ENCODE measurements at regions not wholly inside any gene's neighbourhood (a gene's known extent, or its start where the extent isn't known, plus 50 kb on each side); places are given as distances from the start of the nearest gene placed in this dataset.

DNA sequence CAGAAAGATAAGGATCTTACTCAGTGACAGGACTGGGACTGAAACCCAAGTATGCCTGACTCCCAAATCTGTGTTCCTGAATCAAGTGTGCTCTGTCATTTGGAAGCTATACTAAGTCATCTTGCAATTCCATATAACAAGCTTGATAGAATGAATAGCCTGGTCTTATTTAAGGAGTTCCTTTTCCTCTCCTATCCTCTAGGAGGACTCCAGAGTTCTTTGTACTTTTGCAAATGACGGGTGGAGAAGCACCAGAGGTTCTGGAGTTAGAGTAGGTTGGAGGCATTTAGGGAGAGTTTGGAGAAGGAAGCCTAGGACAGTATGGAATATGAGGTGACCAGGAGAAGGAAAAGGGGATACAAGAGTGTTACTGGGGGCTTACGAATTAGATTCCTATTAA, 92.9 kb upstream of the RCN1 start:
- no peak for DNase-seq

DNA sequence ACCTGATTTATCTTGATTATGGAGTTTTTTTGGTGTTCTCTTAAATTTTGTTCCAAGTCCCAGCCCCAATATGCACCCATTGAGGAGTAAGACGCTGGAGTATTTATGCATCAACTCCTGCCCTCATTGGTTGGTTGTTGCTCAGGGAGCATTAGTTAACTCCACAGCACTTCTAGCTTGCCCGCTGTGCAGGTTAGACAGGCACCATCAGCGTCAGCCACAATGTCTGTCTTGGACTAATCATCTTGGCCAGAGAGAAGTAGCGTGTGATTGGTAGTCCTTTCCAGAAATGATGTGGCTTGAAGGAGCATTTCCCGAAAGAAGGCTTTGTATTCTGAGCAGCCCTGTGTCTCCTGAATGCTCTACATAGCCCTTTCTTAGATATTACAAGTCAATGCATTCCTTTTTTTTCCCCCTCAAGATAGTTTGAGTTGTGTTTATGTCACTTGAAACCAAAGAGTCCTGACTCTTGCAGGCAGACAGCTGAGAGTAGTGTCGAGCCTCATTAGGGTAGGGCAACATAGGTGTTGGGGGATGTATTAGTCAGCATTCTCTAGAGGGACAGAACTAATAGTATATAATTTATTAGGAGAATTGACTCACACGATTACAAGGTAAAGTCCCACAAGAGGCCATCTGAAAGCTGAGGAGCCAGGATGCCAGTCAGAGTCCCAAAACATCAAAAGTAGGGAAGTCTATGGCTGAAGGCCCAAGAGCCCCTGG, 94.6 kb upstream of the RCN1 start:
- no peak for DNase-seq

GRCh38 chr11:31995525-31996094, 95.3 kb upstream of the RCN1 start:
- DNase-seq, result no peak

GRCh38 chr11:31995032-31995431, 95.8 kb upstream of the RCN1 start:
- no peak for DNase-seq

DNA sequence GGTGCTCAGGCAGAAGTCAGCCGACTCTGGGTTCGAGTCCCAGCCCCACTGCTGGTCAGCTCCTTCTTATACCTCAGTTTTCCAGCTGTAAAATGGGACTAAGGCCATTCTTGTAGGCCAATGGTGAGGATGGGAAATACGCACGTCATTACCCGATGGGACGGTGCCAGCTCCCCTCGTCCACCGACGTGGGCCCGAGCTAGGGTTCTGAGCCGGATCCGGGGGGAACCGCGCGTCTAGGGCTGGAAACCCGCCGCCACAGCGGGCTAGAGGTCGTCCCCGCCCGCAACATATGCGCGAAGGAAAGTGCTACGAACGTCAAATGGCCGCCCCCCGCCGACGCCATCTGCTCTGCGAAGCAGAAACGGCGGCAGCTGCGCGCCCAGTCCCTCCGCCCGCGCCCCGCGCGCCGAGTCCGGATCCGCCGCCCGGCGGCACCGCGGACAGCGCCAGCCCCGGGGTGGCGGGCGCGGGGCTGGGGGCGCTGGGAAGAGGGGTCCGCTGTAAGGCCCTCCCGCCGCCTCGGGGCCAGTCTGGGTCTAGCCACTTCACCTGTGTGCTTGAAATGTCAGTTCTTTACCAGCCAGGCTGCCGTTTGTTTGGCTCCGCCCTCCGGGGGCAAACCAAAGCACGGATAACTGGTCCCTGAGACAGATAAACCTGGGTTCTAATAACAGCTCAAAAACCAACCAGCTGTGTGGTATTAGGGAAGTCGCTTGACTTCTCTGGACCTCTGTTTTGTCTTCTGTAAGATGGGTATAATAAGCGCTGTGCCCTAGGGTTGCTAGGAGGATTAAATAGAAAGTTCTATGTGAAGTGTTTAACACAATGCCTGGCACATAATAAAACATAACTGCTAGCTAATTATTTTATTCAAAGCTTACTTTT, 103.5 kb upstream of the RCN1 start:
- DNase-seq, result peak in 1 of 2 experiments; percentile 36

- no peak for DNase-seq
These were observed 104.5 kb upstream of the RCN1 start for GRCh38 chr11:31986201-31986889.

GRCh38 chr11:31981457-31981856, 109.4 kb upstream of the RCN1 start:
- no peak for DNase-seq

DNA sequence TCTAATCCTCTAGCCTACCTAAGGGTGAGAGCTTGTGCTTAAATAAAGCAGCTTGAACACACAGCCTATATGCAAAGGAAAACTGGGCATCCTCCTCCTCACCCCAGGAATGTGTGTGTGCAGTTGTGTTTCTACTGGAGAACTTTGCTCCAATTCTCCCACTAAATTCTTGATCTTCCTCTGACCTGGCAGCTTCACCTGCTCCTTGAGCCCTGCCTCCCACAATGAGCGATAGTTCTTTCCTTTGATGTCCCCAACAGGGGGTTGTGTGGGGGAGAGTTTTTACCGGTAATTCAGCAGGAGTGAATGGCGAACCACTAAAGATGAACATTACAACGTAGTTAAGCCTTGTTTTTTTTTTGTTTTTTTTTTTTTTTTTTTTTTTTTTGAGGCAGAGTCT, 113.5 kb upstream of the RCN1 start:
- no peak for DNase-seq

DNA sequence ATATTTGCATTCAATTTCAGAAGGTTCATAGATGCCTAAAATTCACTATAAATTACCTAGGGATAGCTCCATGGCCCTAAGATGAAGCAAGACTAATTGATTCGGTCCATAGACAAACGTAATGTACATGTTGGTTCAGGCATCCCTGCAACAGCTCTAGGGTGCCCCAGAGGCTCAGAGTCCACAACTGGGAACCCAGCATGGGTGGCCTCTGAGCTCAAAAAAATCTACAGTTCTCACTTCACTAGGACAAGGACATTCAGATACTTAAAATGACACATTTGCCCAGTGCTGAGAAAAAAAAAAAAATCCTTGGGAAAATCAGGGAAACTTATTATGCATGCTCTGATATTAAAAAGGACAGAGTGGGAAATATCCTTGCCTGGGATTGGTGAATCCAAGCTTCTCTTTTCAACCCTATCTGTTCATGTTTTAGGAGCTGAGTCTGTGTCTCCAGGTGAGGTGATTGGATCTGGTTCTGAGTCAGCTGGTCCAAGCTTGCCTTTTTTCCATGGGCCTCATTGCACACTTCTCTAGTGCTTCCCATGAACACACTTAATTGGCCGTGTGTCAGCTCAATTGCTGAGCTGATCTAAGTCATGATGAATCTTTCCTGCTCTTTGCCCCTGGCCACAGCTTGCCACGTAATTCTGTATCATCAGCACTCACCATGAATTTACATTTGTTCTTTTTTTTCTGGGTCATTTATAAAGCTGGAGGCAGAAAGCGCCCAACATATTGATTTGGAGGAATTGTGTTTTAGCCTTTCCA, 116.3 kb upstream of the RCN1 start:
- DNase-seq, result no peak

- DNase-seq, result no peak
These were observed 117.7 kb upstream of the RCN1 start for GRCh38 chr11:31973172-31973571.

DNA sequence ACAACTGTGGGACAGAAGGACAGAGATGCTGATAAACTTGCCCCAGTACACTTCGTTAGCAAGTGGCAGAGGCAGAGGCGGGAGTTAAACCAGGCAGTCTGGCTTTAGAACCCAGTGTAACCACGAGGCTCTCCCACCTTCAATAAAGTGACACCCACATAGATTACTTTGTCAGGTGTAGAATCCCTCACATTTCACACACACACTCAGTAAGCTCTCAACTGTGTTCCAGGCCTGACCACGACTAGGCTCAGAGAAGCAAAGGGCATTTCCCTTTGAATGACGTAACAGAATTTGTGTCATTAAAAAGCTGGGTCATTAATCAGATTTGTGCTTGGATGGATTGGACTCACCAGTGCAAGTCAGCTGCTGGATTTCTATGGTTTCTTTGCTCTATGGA, 118.3 kb upstream of the RCN1 start:
- no peak for DNase-seq

- no peak for DNase-seq
These were observed 121.5 kb upstream of the RCN1 start for GRCh38 chr11:31969359-31969702.

DNA sequence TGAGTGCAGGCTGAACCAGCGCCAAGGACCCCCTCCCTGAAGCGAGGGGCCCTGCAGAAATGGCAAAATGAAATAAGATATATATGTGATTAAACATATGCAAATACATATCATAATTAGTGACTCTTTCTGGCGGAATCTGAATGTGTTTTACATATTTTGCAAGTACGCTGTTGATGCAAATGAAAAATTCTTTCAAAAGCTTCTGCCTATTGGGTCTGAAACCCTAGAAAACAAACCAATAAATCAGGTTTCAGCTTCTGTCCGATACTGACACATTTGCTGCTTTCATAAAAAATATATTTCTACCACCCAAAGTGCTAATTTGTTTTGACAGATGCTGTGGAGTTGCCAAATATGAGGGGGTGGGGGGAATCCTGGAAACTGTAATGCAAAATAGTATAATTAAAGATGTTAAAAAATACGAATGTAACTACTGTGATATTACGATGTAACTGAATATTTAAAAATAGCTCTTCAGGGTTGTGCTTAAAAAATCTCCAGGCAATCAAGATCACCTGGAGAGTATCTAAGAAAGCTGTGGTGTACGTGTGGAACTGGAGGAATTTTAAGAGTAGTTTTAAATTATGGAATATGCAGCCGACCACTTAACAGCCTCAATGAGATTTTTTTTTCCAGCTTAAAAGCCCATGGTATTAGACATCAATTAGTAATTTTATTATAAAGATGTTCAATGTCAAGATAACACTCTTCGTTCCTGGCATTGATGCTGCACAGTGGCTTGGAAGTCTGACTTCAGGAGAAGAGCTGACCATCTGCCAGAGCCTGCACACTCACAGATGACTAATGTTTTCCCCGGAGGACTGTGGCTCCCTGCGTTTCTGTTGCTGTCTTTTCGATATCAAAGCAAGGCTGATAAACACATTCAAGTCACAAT, 122.2 kb upstream of the RCN1 start:
- peak; percentile 84 for DNase-seq

DNA sequence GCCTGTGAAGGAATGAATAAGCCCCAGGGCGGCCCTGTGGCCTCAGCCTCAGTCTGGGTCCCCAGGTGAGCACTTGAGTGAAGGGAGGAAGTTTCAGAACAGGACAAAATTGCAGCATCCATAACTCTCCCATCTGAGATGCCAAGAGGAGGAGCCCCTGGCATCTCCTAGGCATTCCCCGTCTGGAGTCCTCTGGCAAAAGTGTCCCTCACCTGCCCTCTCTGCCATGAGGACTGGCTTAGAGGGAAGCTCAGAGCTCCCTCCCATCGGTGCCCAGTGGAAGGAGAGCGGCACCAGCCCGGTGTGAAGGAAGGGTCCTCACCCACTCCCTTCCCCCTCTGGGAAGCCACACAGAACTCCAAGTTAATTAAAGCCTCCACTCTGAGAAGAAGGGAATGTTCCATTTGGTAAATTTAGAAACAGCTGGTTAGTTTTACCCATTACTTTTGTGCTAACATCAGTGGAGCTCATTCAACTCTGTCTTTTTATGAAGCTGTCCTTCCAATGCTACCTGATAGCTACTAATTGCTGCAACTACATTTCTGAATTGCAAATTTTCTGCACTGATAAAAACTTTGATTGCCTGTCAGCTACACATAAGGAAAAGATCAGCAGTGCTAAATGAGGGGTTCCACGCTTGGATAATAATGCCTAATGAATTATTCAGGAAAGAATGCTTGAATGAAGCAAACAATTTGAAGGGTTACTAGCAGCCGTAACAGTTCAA, 123.3 kb upstream of the RCN1 start:
- DNase-seq, result peak; percentile 59 to 68

- DNase-seq, result peak in 1 of 2 experiments; percentile 12
These were observed 124.0 kb upstream of the RCN1 start for GRCh38 chr11:31966846-31967245.

- no peak for DNase-seq
These were observed 126.7 kb upstream of the RCN1 start for GRCh38 chr11:31964181-31964580.

DNA sequence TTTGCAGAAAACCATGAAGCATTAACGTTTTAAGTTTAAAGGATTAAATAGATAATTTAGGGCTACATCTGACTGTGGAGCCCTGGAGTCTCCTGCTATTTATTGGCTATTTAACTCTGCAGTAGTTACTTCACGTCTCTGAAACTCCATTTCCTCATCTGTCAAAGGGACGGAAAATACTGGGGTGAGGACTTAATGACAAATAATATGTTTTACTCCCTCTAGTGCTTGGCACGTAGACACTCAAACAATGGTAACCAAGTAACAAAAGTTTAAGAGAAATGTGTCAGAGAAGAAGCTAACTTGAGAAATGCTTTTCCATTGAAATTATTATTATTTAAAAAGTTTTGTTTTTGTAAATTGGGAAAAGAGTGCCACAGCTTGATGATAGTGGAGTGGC, 130.7 kb upstream of the RCN1 start:
- no peak for DNase-seq

DNA sequence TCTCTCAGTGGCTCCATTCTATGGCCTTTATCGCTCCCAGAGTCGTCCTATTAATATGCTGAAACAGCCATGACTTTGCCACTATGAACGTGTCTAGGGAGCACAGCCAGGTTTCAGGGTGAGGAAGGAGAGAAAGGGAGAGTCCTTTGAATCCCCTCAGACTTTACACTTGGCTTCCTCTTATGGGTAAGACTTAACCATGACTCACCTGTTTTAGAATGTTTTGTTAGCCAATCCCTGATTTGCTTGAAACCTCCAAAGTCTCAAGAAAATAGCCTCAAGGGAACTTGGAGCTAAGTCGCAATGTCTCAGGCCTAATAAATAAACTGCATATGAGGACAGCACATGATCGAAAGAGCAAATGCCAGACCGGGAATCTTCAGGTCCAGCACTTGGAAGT, 131.2 kb upstream of the RCN1 start:
- DNase-seq, result no peak

GRCh38 chr11:31958076-31958735, 132.7 kb upstream of the RCN1 start:
- DNase-seq, result peak; percentile 31 to 83

- DNase-seq, result no peak
These were observed 133.2 kb upstream of the RCN1 start for GRCh38 chr11:31957674-31958073.

Measured in NCI-H526 (cell line).